H1 (cell line): ENCODE measurements at regions not wholly inside any gene's neighbourhood (a gene's known extent, or its start where the extent isn't known, plus 50 kb on each side); places are given as distances from the start of the nearest gene placed in this dataset.
A peak's percentile ranks its signal among the peaks of the same experiment; 100 is the strongest.

Experiments used
- CTCF ChIA-PET: fragments of 300-600 bp; sonication (Branson Sonifier 250); formaldehyde crosslinking; loops from one replicate; lab custom pipeline; 2021; ENCODE audit not compliant: partially characterized antibody; lab: Charles Lee
- POLR2A ChIA-PET: fragments of 300-600 bp; sonication (Branson Sonifier 250); formaldehyde crosslinking; loops from one replicate; lab custom pipeline; 2021; ENCODE audit warnings: inconsistent platforms; ENCODE audit not compliant: partially characterized antibody; lab: Charles Lee
- DNase-seq, 2 experiments: peaks; one replicate each; pipeline versions ENCODE4 v3.0.0 to v3.0.0-alpha.2; 2010 to 2022; ENCODE audit warnings: low spot score in 2 of 2, low read depth in 1 of 2, mixed read lengths in 1 of 2
- FAIRE-seq: peaks from 2 replicates; lab custom pipeline; 2011; peaks lifted over from hg19 to GRCh38; lab: Jason Lieb, UNC
- H2AFZ ChIP-seq: 2 replicates; pipeline ENCODE4 v1.8.1; 2012; ENCODE audit warnings: low read length, inconsistent platforms
- H2AK5ac ChIP-seq: 2 replicates; pipeline ENCODE4 v1.6.1; 2013; ENCODE audit warnings: low read depth, low read length
- H2BK120ac ChIP-seq: replicated peaks from 2 replicates; pipeline ENCODE3; 2013; ENCODE audit warnings: low read depth, low read length, inconsistent platforms
- H2BK12ac ChIP-seq: 2 replicates; pipeline ENCODE4 v1.6.1; 2013; ENCODE audit warnings: low read depth, low read length
- H2BK15ac ChIP-seq: 2 replicates; pipeline ENCODE4 v1.6.1; 2013; ENCODE audit warnings: low read length
- H2BK20ac ChIP-seq: 2 replicates; pipeline ENCODE4 v1.6.1; 2013; ENCODE audit warnings: low read length
- H2BK5ac ChIP-seq: 2 replicates; pipeline ENCODE4 v1.6.1; 2013; ENCODE audit warnings: low read depth, low read length
- H3K14ac ChIP-seq: 2 replicates; pipeline ENCODE4 v1.6.1; 2013; ENCODE audit warnings: inconsistent platforms; ENCODE audit not compliant: insufficient read length
- H3K18ac ChIP-seq: 2 replicates; pipeline ENCODE4 v1.6.1; 2013; ENCODE audit warnings: low read length; ENCODE audit errors: extremely low read depth
- H3K23ac ChIP-seq: 2 replicates; pipeline ENCODE4 v1.6.1; 2013; ENCODE audit warnings: inconsistent platforms; ENCODE audit not compliant: insufficient read length
- H3K23me2 ChIP-seq: 2 replicates; pipeline ENCODE4 v1.6.1; 2013; ENCODE audit warnings: low read depth, low read length
- H3K27ac ChIP-seq: 2 replicates; pipeline ENCODE4 v1.6.1; 2011; ENCODE audit warnings: low read depth, low read length, inconsistent platforms
- H3K27me3 ChIP-seq, 4 experiments: replicated peaks in 1 of 4; 1 replicate in 1 of 4; 2 replicates in 3 of 4; pipeline versions ENCODE4 v1.6.1 to v1.8.1; 2011 to 2013; ENCODE audit warnings: low read length in 3 of 4, mild to moderate bottlenecking in 3 of 4, inconsistent platforms in 2 of 4, mixed read lengths in 2 of 4, moderate library complexity in 1 of 4; ENCODE audit not compliant: control insufficient read depth in 3 of 4, insufficient read depth in 3 of 4; ENCODE audit errors: extremely low read depth in 1 of 4
- H3K36me3 ChIP-seq, 4 experiments: 2 replicates each; pipeline versions ENCODE4 v1.6.1 to v1.8.1; 2011 to 2013; ENCODE audit warnings: mild to moderate bottlenecking in 4 of 4, low read length in 3 of 4, moderate library complexity in 2 of 4, control low read depth in 1 of 4, inconsistent platforms in 1 of 4; ENCODE audit not compliant: insufficient read depth in 4 of 4, control insufficient read depth in 2 of 4
- H3K4ac ChIP-seq: replicated peaks from 2 replicates; pipeline ENCODE3; 2013; ENCODE audit warnings: low read length, low read depth, mixed read lengths, inconsistent platforms; ENCODE audit not compliant: insufficient read length
- H3K4me1 ChIP-seq, 4 experiments: replicated peaks in 1 of 4; 1 replicate in 1 of 4; 2 replicates in 3 of 4; pipeline versions ENCODE4 v1.6.1 to v1.8.1; 2011 to 2013; ENCODE audit warnings: low read length in 3 of 4, inconsistent platforms in 2 of 4, mixed read lengths in 1 of 4; ENCODE audit not compliant: insufficient read depth in 4 of 4, control insufficient read depth in 3 of 4
- H3K4me2 ChIP-seq, 2 experiments: 2 replicates each; pipeline versions ENCODE4 v1.6.1 to v1.8.1; 2011 to 2013; ENCODE audit warnings: low read depth in 2 of 2, low read length in 2 of 2, control low read depth in 1 of 2, inconsistent platforms in 1 of 2, mild to moderate bottlenecking in 1 of 2; ENCODE audit not compliant: insufficient read depth in 1 of 2
- H3K4me3 ChIP-seq, 4 experiments: fragments of 200-600, 300-600 bp in 1 of 4; sonication (generic), shearing (Covaris generic), sonication (Bioruptor Twin) in 1 of 4; 2 replicates each; pipeline versions ENCODE4 v1.5.1 to v1.8.1; 2011 to 2016; ENCODE audit warnings: low read length in 4 of 4, low read depth in 3 of 4, control low read depth in 2 of 4, inconsistent platforms in 2 of 4, mild to moderate bottlenecking in 2 of 4, mixed read lengths in 1 of 4, moderate library complexity in 1 of 4; ENCODE audit not compliant: insufficient read depth in 2 of 4; ENCODE audit errors: extremely low read depth in 1 of 4
- H3K56ac ChIP-seq: replicated peaks from 2 replicates; pipeline ENCODE3; 2013; ENCODE audit warnings: low read depth, mild to moderate bottlenecking, mixed read lengths, low read length, inconsistent platforms; ENCODE audit not compliant: insufficient read length
- H3K79me1 ChIP-seq: 2 replicates; pipeline ENCODE4 v1.6.1; 2013; ENCODE audit warnings: low read depth, low read length, control low read depth
- H3K79me2 ChIP-seq, 2 experiments: 2 replicates each; pipeline versions ENCODE4 v1.6.1 to v1.8.1; 2012 to 2013; ENCODE audit warnings: low read length in 2 of 2, mild to moderate bottlenecking in 2 of 2, inconsistent platforms in 1 of 2; ENCODE audit not compliant: insufficient read depth in 2 of 2, control insufficient read depth in 1 of 2
- H3K9ac ChIP-seq, 4 experiments: replicated peaks in 1 of 4; 1 replicate in 1 of 4; 2 replicates in 3 of 4; pipeline versions ENCODE4 v1.6.1 to v1.8.1; 2011 to 2013; ENCODE audit warnings: low read depth in 3 of 4, low read length in 3 of 4, control low read depth in 2 of 4, mild to moderate bottlenecking in 2 of 4, moderate library complexity in 2 of 4, inconsistent platforms in 1 of 4; ENCODE audit errors: extremely low read depth in 1 of 4
- H3K9me3 ChIP-seq, 2 experiments: 2 replicates each; pipeline versions ENCODE4 v1.6.1 to v1.8.1; 2012 to 2013; ENCODE audit warnings: mild to moderate bottlenecking in 2 of 2, moderate library complexity in 2 of 2, control low read depth in 1 of 2, inconsistent platforms in 1 of 2, low read depth in 1 of 2, low read length in 1 of 2, mixed read lengths in 1 of 2; ENCODE audit not compliant: insufficient read depth in 2 of 2
- H4K20me1 ChIP-seq, 2 experiments: replicated peaks in 1 of 2; 2 replicates each; pipeline versions ENCODE3 to v1.8.1; 2011 to 2013; ENCODE audit warnings: inconsistent platforms in 2 of 2, low read length in 2 of 2, mild to moderate bottlenecking in 1 of 2; ENCODE audit not compliant: insufficient read depth in 2 of 2, control insufficient read depth in 1 of 2
- H4K5ac ChIP-seq: 2 replicates; pipeline ENCODE4 v1.6.1; 2013; ENCODE audit warnings: low read length, low read depth, mixed read lengths, inconsistent platforms; ENCODE audit not compliant: insufficient read length
- H4K8ac ChIP-seq: 2 replicates; pipeline ENCODE4 v1.8.0; 2013; ENCODE audit warnings: mild to moderate bottlenecking, moderate library complexity, low read length, inconsistent platforms; ENCODE audit not compliant: insufficient read depth; ENCODE audit errors: extremely low read depth
- H4K91ac ChIP-seq: replicated peaks from 2 replicates; pipeline ENCODE3; 2013; ENCODE audit warnings: low read length, mixed read lengths, inconsistent platforms; ENCODE audit not compliant: insufficient read length
- BACH1 ChIP-seq: IDR thresholded peaks from 2 replicates; pipeline ENCODE4 v1.6.1; 2012; ENCODE audit warnings: low read length, improper control_type of control experiment
- CTCF ChIP-seq, 3 experiments: IDR thresholded peaks; 1 replicate in 2 of 3; 2 replicates in 1 of 3; pipeline versions ENCODE4 v1.5.1 to v1.6.1; 2011; ENCODE audit warnings: low read length in 3 of 3, mild to moderate bottlenecking in 3 of 3, inconsistent platforms in 2 of 3, low read depth in 1 of 3, moderate library complexity in 1 of 3; ENCODE audit not compliant: insufficient read depth in 1 of 3; ENCODE audit errors: control extremely low read depth in 1 of 3
- EZH2 ChIP-seq: fragments of 200-600 bp; sonication (generic); IDR thresholded peaks from 2 replicates; pipeline ENCODE4 v1.7.1; 2012; ENCODE audit warnings: low read depth, mild to moderate bottlenecking, moderate library complexity, low read length, inconsistent platforms; ENCODE audit not compliant: severe bottlenecking
- MAX ChIP-seq: IDR thresholded peaks from 2 replicates; pipeline ENCODE4 v1.6.1; 2012; ENCODE audit warnings: inconsistent platforms
- POLR2A ChIP-seq, 2 experiments: IDR thresholded peaks; 1 replicate in 1 of 2; 2 replicates in 1 of 2; pipeline ENCODE4 v1.6.1; 2011; ENCODE audit warnings: low read depth in 2 of 2, low read length in 2 of 2, mild to moderate bottlenecking in 2 of 2; ENCODE audit errors: control extremely low read depth in 1 of 2
- RFX5 ChIP-seq: IDR thresholded peaks from 2 replicates; pipeline ENCODE4 v1.6.1; 2011; ENCODE audit warnings: low read depth, low read length, improper control_type of control experiment, borderline replicate concordance
- RXRA ChIP-seq: IDR thresholded peaks from 2 replicates; pipeline ENCODE4 v1.6.1; 2011; ENCODE audit warnings: low read depth, mild to moderate bottlenecking, low read length, moderate library complexity; ENCODE audit not compliant: insufficient read depth
- SIX5 ChIP-seq: IDR thresholded peaks from 2 replicates; pipeline ENCODE4 v1.6.1; 2011; ENCODE audit warnings: mild to moderate bottlenecking, low read depth, low read length
- SP1 ChIP-seq: IDR thresholded peaks from 2 replicates; pipeline ENCODE4 v1.6.1; 2011; ENCODE audit warnings: low read depth, low read length
- SRF ChIP-seq: IDR thresholded peaks from 2 replicates; pipeline ENCODE4 v1.6.1; 2011; ENCODE audit warnings: mild to moderate bottlenecking, low read depth, low read length, moderate library complexity
- TAF1 ChIP-seq: IDR thresholded peaks from 2 replicates; pipeline ENCODE4 v1.6.1; 2011; ENCODE audit warnings: mild to moderate bottlenecking, low read depth, low read length
- WGBS, 2 experiments: shearing (Covaris generic) in 1 of 2; methylation state at CpG; one replicate each; pipeline versions ENCODE4 v1.1.6 to v1.1.7; 2013 to 2015; ENCODE audit warnings: low lambda C conversion rate in 2 of 2, mixed read lengths in 2 of 2, inconsistent platforms in 1 of 2, low coverage in 1 of 2, missing lambda C conversion rate in 1 of 2; ENCODE audit not compliant: insufficient replicate concordance in 2 of 2, insufficient coverage in 1 of 2, insufficient read length in 1 of 2; ENCODE audit errors: extremely low coverage in 1 of 2, missing lambda C conversion rate in 1 of 2; 5-methylcytosine and 5-hydroxymethylcytosine counted together

DNA sequence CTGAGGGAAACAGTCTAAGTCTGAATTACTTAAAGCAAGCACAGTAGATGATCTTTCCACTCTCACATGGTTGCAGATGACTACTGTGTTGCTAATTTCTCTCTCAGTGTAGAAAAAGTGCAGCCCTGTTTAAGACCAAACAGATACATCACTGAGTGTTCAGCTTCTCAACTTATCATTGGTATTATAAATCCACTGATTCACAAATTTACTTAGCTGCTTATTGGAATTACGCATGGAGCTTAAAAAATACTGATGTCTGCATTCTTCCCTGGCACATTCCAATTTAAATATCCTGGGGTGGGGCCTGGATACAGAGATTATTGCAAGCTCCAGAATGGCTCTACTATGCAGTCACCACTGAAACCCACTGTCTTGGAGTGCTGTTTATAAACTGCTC, 411.2 kb downstream of the RND3 start:
- no peak overlapping the region for H2BK12ac ChIP-seq
- no peak overlapping the region for H3K14ac ChIP-seq
- no peaks in the 10 kb centered on the region for H3K79me2 ChIP-seq
- H3K4me2 ChIP-seq, result no peak overlapping the region
- H4K91ac ChIP-seq, result no peak overlapping the region
- H3K79me1 ChIP-seq, result no peaks in the 10 kb centered on the region
- ChIA-PET POLR2A (no interaction called here), CTCF (interaction anchor here (1.1 kb wide), 1 partner anchor 289 kb away, joined by 3 read pairs; no protein-coding TSS in a partner anchor)
- H3K9me3 ChIP-seq, result no peaks in the 10 kb centered on the region
- H3K27me3 ChIP-seq, result no peaks in the 10 kb centered on the region
- H3K4ac ChIP-seq, result no peak overlapping the region
- H2AK5ac ChIP-seq, result no peak overlapping the region
- H3K56ac ChIP-seq, result no peak overlapping the region
- H4K20me1 ChIP-seq, result no peaks in the 10 kb centered on the region
- H3K18ac ChIP-seq, result no peak overlapping the region
- no peaks in the 10 kb centered on the region for H3K4me1 ChIP-seq
- H3K9ac ChIP-seq, result no peak overlapping the region
- H3K27ac ChIP-seq, result no peak overlapping the region
- H3K23ac ChIP-seq, result no peak overlapping the region
- TF ChIP-seq EZH2 (no peak), RFX5 (no peak), MAX (no peak), CTCF (IDR thresholded peaks at IDR 0.05; ENCODE audit: control extremely low read depth in 1 of 3, insufficient read depth in 1 of 3, low read depth in 1 of 3, low read length in 3 of 3) (no peak), SRF (no peak), BACH1 (no peak), POLR2A (IDR thresholded peaks at IDR 0.05; ENCODE audit: control extremely low read depth in 1 of 2, low read depth in 2 of 2, low read length in 2 of 2) (no peak), SIX5 (no peak), SP1 (no peak), RXRA (no peak), TAF1 (no peak)
- TF ChIP-seq, all 59 proteins: peak for 0
- Histone ChIP-seq H2AFZ (peak overlapping the region; percentile 19), H3K23me2 (no peaks in the 10 kb centered on the region), H2BK5ac (no peak overlapping the region), H4K8ac (no peak overlapping the region), H4K5ac (no peak overlapping the region), H2BK15ac (no peak overlapping the region), H3K36me3 (no peaks in the 10 kb centered on the region), H3K4me3 (no peak overlapping the region), H2BK120ac (no peak overlapping the region), H2BK20ac (no peak overlapping the region)
- 91% methylated on average over 1 of the region's 1 CpG; no CpG with 5 or more reads in 1 of the 2 experiments for WGBS, 2 experiments
- FAIRE-seq (no peak), DNase-seq (no peak)
